ENCODE measurements at regions not wholly inside any gene's neighbourhood (a gene's known extent, or its start where the extent isn't known, plus 50 kb on each side); places are given as distances from the start of the nearest gene placed in this dataset.

DNA sequence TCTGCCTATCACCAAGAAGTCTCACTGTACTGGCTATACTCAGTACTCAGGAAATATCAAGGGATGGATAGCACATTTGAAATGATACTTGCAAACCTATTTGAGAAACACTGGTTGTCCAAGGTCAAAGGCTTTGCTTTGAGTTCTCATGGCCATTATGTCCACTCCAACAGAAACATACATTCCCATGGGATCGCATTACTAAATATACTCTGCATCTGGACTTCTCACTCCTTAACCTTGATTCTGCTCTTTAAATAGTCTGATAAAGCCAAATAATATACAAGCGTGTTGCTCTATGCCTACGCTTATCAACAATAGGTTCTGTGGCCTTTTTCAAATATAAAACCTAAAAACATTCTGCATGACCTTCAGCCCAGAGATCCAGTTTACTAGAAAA lies 1054.8 kb downstream of the MRPL39 start:
- TF ChIP-seq CTCF (IDR thresholded peaks at IDR 0.05): no peak
- no peak for TF ChIP-seq POLR2A (IDR thresholded peaks at IDR 0.05)
- no peak for TF ChIP-seq POLR2AphosphoS5 (IDR thresholded peaks at IDR 0.05)
- TF ChIP-seq EP300 (IDR thresholded peaks at IDR 0.05): no peak
